ENCODE measurements at regions not wholly inside any gene's neighbourhood (a gene's known extent, or its start where the extent isn't known, plus 50 kb on each side); places are given as distances from the start of the nearest gene placed in this dataset.

DNA sequence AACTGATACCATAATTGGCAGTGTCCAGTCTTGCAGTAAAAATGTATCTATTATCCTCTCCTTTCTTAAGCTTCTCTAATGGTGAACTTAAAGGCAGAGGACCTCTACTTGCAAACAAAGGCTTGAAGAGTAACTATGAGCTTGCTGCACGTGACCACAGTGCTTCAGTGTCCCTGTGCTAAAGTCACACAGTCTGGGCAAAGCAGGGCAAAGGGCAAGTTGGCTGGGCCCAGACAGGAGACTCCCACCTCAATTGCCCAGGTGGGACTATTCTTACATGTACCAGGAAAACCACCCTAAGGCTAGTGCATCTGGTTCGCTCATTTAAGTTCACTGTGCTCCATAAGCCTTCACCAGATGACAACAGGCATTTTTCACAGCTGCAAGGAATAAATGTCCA is 374.2 kb upstream of the PROX1 start:
- CTCF ChIA-PET = no interaction called here

DNA sequence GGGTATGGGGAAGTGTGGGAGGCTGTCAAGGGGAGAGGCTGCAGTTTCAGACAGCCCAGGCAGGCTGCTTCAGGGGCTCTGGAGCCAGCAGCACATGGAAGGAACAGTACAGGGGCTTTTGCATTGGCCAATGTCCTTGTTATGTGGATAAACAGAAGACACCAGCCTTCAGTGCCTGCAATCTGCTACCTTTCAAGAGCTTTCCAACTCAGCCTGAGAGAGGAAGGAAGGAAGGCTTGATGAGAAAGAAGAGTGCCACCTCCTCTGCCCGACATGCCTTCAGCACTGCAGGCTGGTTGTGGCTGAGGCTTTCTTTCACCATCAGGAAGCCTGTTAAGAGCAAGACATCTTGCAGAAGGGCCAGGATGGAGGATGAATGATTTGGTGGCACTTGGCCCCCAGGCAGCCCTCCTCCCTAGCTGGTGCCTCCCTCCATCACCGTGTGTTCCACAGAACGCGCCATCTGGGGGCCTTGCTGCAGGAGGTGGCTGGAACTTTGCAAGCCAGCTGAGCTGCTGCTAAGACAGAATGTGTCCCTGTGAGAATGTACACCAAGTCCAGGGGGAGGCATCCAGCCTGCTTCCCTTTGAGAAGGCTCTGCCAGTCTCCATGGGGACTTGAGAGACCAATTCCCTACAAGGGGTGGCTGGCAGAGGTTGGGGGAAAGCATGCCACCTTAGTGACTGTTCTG is 372.4 kb upstream of the PROX1 start:
- Histone ChIP-seq H3K9me3 (ENCODE audit: control extremely low read depth in 1 of 5, control insufficient read depth in 4 of 5, insufficient read depth in 2 of 5, low read depth in 1 of 5, low read length in 4 of 5) (no peaks in the 10 kb centered on the region), H3K36me3 (ENCODE audit: control insufficient read depth in 4 of 4, insufficient read depth in 4 of 4, low read length in 3 of 4) (no peaks in the 10 kb centered on the region), H3K4me3 (ENCODE audit: control insufficient read depth in 1 of 7, extremely low read depth in 1 of 7, insufficient read depth in 4 of 7, low read depth in 2 of 7, low read length in 6 of 7) (no peak overlapping the region), H3K4me1 (ENCODE audit: control extremely low read depth in 1 of 4, control insufficient read depth in 4 of 4, insufficient read depth in 4 of 4, low read length in 3 of 4) (no peaks in the 10 kb centered on the region), H3K27me3 (replicated peaks in 2 of 5; ENCODE audit: control insufficient read depth in 4 of 5, insufficient read depth in 5 of 5, low read length in 4 of 5) (peaks cover 0 to 18% (median 7%) of the 10 kb centered on the region in 5 experiments), H3K27ac (ENCODE audit: insufficient read depth in 1 of 2, low read depth in 1 of 2, low read length in 2 of 2, poor library complexity in 1 of 2, severe bottlenecking in 2 of 2) (no peak overlapping the region)
- POLR2A ChIA-PET = no interaction called here
- DNase-seq = no peak
- CTCF ChIA-PET = no interaction called here
- WGBS (ENCODE audit: insufficient coverage) = 66% methylated on average over 4 of the region's 4 CpGs

More for the DNA sequence above, 374.2 kb upstream of the PROX1 start:
- POLR2A ChIA-PET = no interaction called here
- Histone ChIP-seq H3K36me3 (ENCODE audit: control insufficient read depth in 4 of 4, insufficient read depth in 4 of 4, low read length in 3 of 4) (no peaks in the 10 kb centered on the region), H3K4me1 (ENCODE audit: control extremely low read depth in 1 of 4, control insufficient read depth in 4 of 4, insufficient read depth in 4 of 4, low read length in 3 of 4) (no peaks in the 10 kb centered on the region), H3K27me3 (replicated peaks in 2 of 5; ENCODE audit: control insufficient read depth in 4 of 5, insufficient read depth in 5 of 5, low read length in 4 of 5) (peaks cover 0 to 18% (median 8%) of the 10 kb centered on the region in 5 experiments), H3K4me3 (ENCODE audit: control insufficient read depth in 1 of 7, extremely low read depth in 1 of 7, insufficient read depth in 4 of 7, low read depth in 2 of 7, low read length in 6 of 7) (no peak overlapping the region), H3K9me3 (ENCODE audit: control extremely low read depth in 1 of 5, control insufficient read depth in 4 of 5, insufficient read depth in 2 of 5, low read depth in 1 of 5, low read length in 4 of 5) (peaks cover 0 to 1% (median 0%) of the 10 kb centered on the region in 5 experiments), H3K27ac (ENCODE audit: insufficient read depth in 1 of 2, low read depth in 1 of 2, low read length in 2 of 2, poor library complexity in 1 of 2, severe bottlenecking in 2 of 2) (no peak overlapping the region)
- WGBS (ENCODE audit: insufficient coverage) = 97% methylated on average over 2 of the region's 2 CpGs
- DNase-seq = no peak

GRCh38 chr1:213617133-213617532 is 370.6 kb upstream of the PROX1 start:
- ChIA-PET CTCF (no interaction called here), POLR2A (no interaction called here)
- Histone ChIP-seq H3K4me1 (ENCODE audit: control extremely low read depth in 1 of 4, control insufficient read depth in 4 of 4, insufficient read depth in 4 of 4, low read length in 3 of 4) (no peaks in the 10 kb centered on the region), H3K9me3 (ENCODE audit: control extremely low read depth in 1 of 5, control insufficient read depth in 4 of 5, insufficient read depth in 2 of 5, low read depth in 1 of 5, low read length in 4 of 5) (no peaks in the 10 kb centered on the region), H3K27ac (ENCODE audit: insufficient read depth in 1 of 2, low read depth in 1 of 2, low read length in 2 of 2, poor library complexity in 1 of 2, severe bottlenecking in 2 of 2) (no peak overlapping the region), H3K4me3 (ENCODE audit: control insufficient read depth in 1 of 7, extremely low read depth in 1 of 7, insufficient read depth in 4 of 7, low read depth in 2 of 7, low read length in 6 of 7) (no peak overlapping the region), H3K27me3 (replicated peaks in 2 of 5; ENCODE audit: control insufficient read depth in 4 of 5, insufficient read depth in 5 of 5, low read length in 4 of 5) (peaks cover 0 to 18% (median 6%) of the 10 kb centered on the region in 5 experiments), H3K36me3 (ENCODE audit: control insufficient read depth in 4 of 4, insufficient read depth in 4 of 4, low read length in 3 of 4) (no peaks in the 10 kb centered on the region)
- no peak for DNase-seq

DNA sequence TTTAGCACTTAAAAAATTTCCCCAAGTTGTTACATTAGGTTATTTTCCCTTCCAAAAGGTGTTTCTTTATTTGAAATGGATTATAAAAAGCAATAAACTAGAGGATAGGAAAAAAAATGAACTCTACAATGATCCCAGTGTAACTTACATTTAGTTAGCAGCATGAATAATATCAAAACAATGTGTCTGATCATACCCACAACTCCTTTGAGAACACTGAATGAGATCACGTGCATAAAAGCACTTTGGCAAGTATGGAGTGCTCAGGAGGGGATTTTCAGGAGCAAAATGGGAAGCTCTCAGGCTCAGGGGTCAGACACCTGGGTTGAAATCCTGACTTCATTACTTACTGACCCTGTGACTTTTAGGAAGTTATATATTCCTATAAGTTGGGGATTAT is 369.7 kb upstream of the PROX1 start:
- WGBS (ENCODE audit: insufficient coverage) = 40% methylated on average over 1 of the region's 1 CpG
- no peaks in the 10 kb centered on the region for H3K9me3 ChIP-seq (ENCODE audit: control extremely low read depth in 1 of 5, control insufficient read depth in 4 of 5, insufficient read depth in 2 of 5, low read depth in 1 of 5, low read length in 4 of 5)
- no peaks in the 10 kb centered on the region for H3K4me1 ChIP-seq (ENCODE audit: control extremely low read depth in 1 of 4, control insufficient read depth in 4 of 4, insufficient read depth in 4 of 4, low read length in 3 of 4)
- no peak overlapping the region for H3K27ac ChIP-seq (ENCODE audit: insufficient read depth in 1 of 2, low read depth in 1 of 2, low read length in 2 of 2, poor library complexity in 1 of 2, severe bottlenecking in 2 of 2)
- ChIA-PET POLR2A (no interaction called here), CTCF (no interaction called here)
- peaks cover 0 to 23% (median 6%) of the 10 kb centered on the region in 5 experiments for H3K27me3 ChIP-seq (replicated peaks in 2 of 5; ENCODE audit: control insufficient read depth in 4 of 5, insufficient read depth in 5 of 5, low read length in 4 of 5)
- H3K4me3 ChIP-seq (ENCODE audit: control insufficient read depth in 1 of 7, extremely low read depth in 1 of 7, insufficient read depth in 4 of 7, low read depth in 2 of 7, low read length in 6 of 7) = no peak overlapping the region
- H3K36me3 ChIP-seq (ENCODE audit: control insufficient read depth in 4 of 4, insufficient read depth in 4 of 4, low read length in 3 of 4) = no peaks in the 10 kb centered on the region
- DNase-seq = no peak

- Histone ChIP-seq H3K27me3 (replicated peaks in 2 of 5; ENCODE audit: control insufficient read depth in 4 of 5, insufficient read depth in 5 of 5, low read length in 4 of 5) (peaks cover 0 to 17% (median 6%) of the 10 kb centered on the region in 5 experiments), H3K9me3 (ENCODE audit: control extremely low read depth in 1 of 5, control insufficient read depth in 4 of 5, insufficient read depth in 2 of 5, low read depth in 1 of 5, low read length in 4 of 5) (no peaks in the 10 kb centered on the region), H3K36me3 (ENCODE audit: control insufficient read depth in 4 of 4, insufficient read depth in 4 of 4, low read length in 3 of 4) (no peaks in the 10 kb centered on the region), H3K4me3 (ENCODE audit: control insufficient read depth in 1 of 7, extremely low read depth in 1 of 7, insufficient read depth in 4 of 7, low read depth in 2 of 7, low read length in 6 of 7) (no peak overlapping the region), H3K27ac (ENCODE audit: insufficient read depth in 1 of 2, low read depth in 1 of 2, low read length in 2 of 2, poor library complexity in 1 of 2, severe bottlenecking in 2 of 2) (no peak overlapping the region), H3K4me1 (ENCODE audit: control extremely low read depth in 1 of 4, control insufficient read depth in 4 of 4, insufficient read depth in 4 of 4, low read length in 3 of 4) (no peaks in the 10 kb centered on the region)
- WGBS (ENCODE audit: insufficient coverage) = no CpG with 5 or more reads among the region's 1 CpG
- DNase-seq = no peak
- CTCF ChIA-PET = no interaction called here
- POLR2A ChIA-PET = no interaction called here
Observed at GRCh38 chr1:213619026-213619425, 368.7 kb upstream of the PROX1 start.

- DNase-seq = no peak
- WGBS (ENCODE audit: insufficient coverage) = 91% methylated on average over 6 of the region's 6 CpGs
Observed at GRCh38 chr1:213621077-213621476, 366.7 kb upstream of the PROX1 start.

DNA sequence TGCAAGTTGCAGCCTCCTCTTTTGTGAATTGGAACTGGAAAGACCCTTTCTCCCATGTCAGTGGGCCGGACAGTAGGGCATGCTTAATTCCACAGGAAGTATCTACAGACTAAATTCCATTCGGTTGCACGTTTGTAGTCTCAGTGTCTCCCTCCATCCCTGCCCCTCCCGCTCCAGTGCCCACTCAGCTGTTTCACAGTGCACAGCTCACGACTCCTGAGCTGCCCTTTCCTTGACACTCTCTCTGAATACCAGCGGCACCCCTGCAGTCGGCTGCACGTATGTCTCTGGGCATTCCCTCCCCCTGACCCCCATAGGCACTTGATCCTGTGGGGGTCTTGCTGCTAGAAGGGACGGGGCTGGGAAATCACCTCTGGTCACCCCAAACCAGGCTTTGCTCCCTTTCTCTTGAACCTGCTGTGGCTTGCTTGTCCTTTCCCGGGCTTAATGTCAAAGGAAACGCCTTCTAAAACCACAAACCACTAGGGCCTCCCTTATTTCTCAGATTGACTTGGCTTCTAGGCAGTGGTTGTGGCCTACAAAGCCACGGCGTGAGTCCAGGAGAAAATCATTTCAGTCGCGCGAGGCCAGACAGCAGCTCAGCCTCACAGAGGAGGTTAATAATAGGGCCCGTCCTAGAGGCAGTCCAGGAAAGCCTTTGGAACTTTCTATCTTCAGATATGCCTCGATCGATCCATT is 365.3 kb upstream of the PROX1 start:
- Histone ChIP-seq H3K27me3 (replicated peaks in 2 of 5; ENCODE audit: control insufficient read depth in 4 of 5, insufficient read depth in 5 of 5, low read length in 4 of 5) (peaks cover 0 to 5% (median 0%) of the 10 kb centered on the region in 5 experiments), H3K27ac (ENCODE audit: insufficient read depth in 1 of 2, low read depth in 1 of 2, low read length in 2 of 2, poor library complexity in 1 of 2, severe bottlenecking in 2 of 2) (no peak overlapping the region), H3K36me3 (ENCODE audit: control insufficient read depth in 4 of 4, insufficient read depth in 4 of 4, low read length in 3 of 4) (no peaks in the 10 kb centered on the region), H3K4me1 (ENCODE audit: control extremely low read depth in 1 of 4, control insufficient read depth in 4 of 4, insufficient read depth in 4 of 4, low read length in 3 of 4) (no peaks in the 10 kb centered on the region), H3K9me3 (ENCODE audit: control extremely low read depth in 1 of 5, control insufficient read depth in 4 of 5, insufficient read depth in 2 of 5, low read depth in 1 of 5, low read length in 4 of 5) (no peaks in the 10 kb centered on the region), H3K4me3 (ENCODE audit: control insufficient read depth in 1 of 7, extremely low read depth in 1 of 7, insufficient read depth in 4 of 7, low read depth in 2 of 7, low read length in 6 of 7) (no peak overlapping the region)
- ChIA-PET POLR2A (no interaction called here), CTCF (no interaction called here)
- DNase-seq = no peak
- WGBS (ENCODE audit: insufficient coverage) = 33% methylated on average over 18 of the region's 19 CpGs

More at GRCh38 chr1:213621077-213621476, 366.7 kb upstream of the PROX1 start:
- ChIA-PET CTCF (no interaction called here), POLR2A (no interaction called here)
- Histone ChIP-seq H3K4me1 (ENCODE audit: control extremely low read depth in 1 of 4, control insufficient read depth in 4 of 4, insufficient read depth in 4 of 4, low read length in 3 of 4) (no peaks in the 10 kb centered on the region), H3K4me3 (ENCODE audit: control insufficient read depth in 1 of 7, extremely low read depth in 1 of 7, insufficient read depth in 4 of 7, low read depth in 2 of 7, low read length in 6 of 7) (no peak overlapping the region), H3K36me3 (ENCODE audit: control insufficient read depth in 4 of 4, insufficient read depth in 4 of 4, low read length in 3 of 4) (no peaks in the 10 kb centered on the region), H3K27ac (ENCODE audit: insufficient read depth in 1 of 2, low read depth in 1 of 2, low read length in 2 of 2, poor library complexity in 1 of 2, severe bottlenecking in 2 of 2) (no peak overlapping the region), H3K27me3 (replicated peaks in 2 of 5; ENCODE audit: control insufficient read depth in 4 of 5, insufficient read depth in 5 of 5, low read length in 4 of 5) (peaks cover 0 to 5% (median 0%) of the 10 kb centered on the region in 5 experiments), H3K9me3 (ENCODE audit: control extremely low read depth in 1 of 5, control insufficient read depth in 4 of 5, insufficient read depth in 2 of 5, low read depth in 1 of 5, low read length in 4 of 5) (no peaks in the 10 kb centered on the region)

Data from common myeloid progenitor, CD34-positive (primary cell).